Activated CD4-positive, alpha-beta T cell treated with anti-CD3 and anti-CD28 coated beads, Interleukin-2, Interleukin-4, amounts not matched to agents 100 ng/mL and 50 ng/mL, durations not matched to agents 16 hours and 8 hours (primary cell): ENCODE measurements at regions not wholly inside any gene's neighbourhood (a gene's known extent, or its start where the extent isn't known, plus 50 kb on each side); places are given as distances from the start of the nearest gene placed in this dataset.
"Not testable (repeated sequence)": the region's sequence is repeated elsewhere in the genome, so short reads cannot be mapped to it uniquely, and the experiment has no call there.

ENCODE experiments used
- DNase-seq: peaks from one replicate; pipeline ENCODE4 v3.0.0-alpha.2; 2020; ENCODE audit warnings: low spot score

GRCh38 chr3:67064105-67064504, 66.0 kb downstream of the KBTBD8 start:
- DNase-seq, result no peak

GRCh38 chr3:67067251-67067650, 69.1 kb downstream of the KBTBD8 start:
- no peak for DNase-seq

- DNase-seq, result not testable (repeated sequence)
Observed at GRCh38 chr3:67072640-67073039, 74.5 kb downstream of the KBTBD8 start.

- DNase-seq, result no peak
Observed at GRCh38 chr3:67073812-67074211, 75.7 kb downstream of the KBTBD8 start.

GRCh38 chr3:67075295-67075694, 77.2 kb downstream of the KBTBD8 start:
- DNase-seq, result no peak

- no peak for DNase-seq
Observed at GRCh38 chr3:67076607-67077006, 78.5 kb downstream of the KBTBD8 start.

GRCh38 chr3:67077656-67078055, 79.5 kb downstream of the KBTBD8 start:
- DNase-seq, result no peak

- DNase-seq, result no peak
Observed at GRCh38 chr3:67082533-67083024, 84.5 kb downstream of the KBTBD8 start.

GRCh38 chr3:67083277-67083676, 85.2 kb downstream of the KBTBD8 start:
- peak; percentile 63 for DNase-seq

GRCh38 chr3:67087788-67088187, 89.7 kb downstream of the KBTBD8 start:
- DNase-seq, result no peak

GRCh38 chr3:67090474-67090873, 92.4 kb downstream of the KBTBD8 start:
- DNase-seq, result no peak

- no peak for DNase-seq
Observed at GRCh38 chr3:67093305-67093704, 95.2 kb downstream of the KBTBD8 start.

- no peak for DNase-seq
Observed at GRCh38 chr3:67094167-67094566, 96.1 kb downstream of the KBTBD8 start.

GRCh38 chr3:67094774-67095173, 96.7 kb downstream of the KBTBD8 start:
- no peak for DNase-seq

- no peak for DNase-seq
Observed at GRCh38 chr3:67104388-67104787, 106.3 kb downstream of the KBTBD8 start.

GRCh38 chr3:67106874-67107273, 108.8 kb downstream of the KBTBD8 start:
- DNase-seq, result no peak

GRCh38 chr3:67109651-67110204, 111.6 kb downstream of the KBTBD8 start:
- DNase-seq, result no peak

- DNase-seq, result peak; percentile 85
Observed at GRCh38 chr3:67113802-67114407, 115.8 kb downstream of the KBTBD8 start.

- DNase-seq, result no peak
Observed at GRCh38 chr3:67118122-67118521, 120.0 kb downstream of the KBTBD8 start.

- DNase-seq, result no peak
Observed at GRCh38 chr3:67118635-67119034, 120.5 kb downstream of the KBTBD8 start.

GRCh38 chr3:67123914-67124313, 125.8 kb downstream of the KBTBD8 start:
- no peak for DNase-seq

- DNase-seq, result no peak
Observed at GRCh38 chr3:67127254-67127653, 129.1 kb downstream of the KBTBD8 start.

- no peak for DNase-seq
Observed at GRCh38 chr3:67142432-67142831, 144.3 kb downstream of the KBTBD8 start.

GRCh38 chr3:67145738-67146137, 147.6 kb downstream of the KBTBD8 start:
- no peak for DNase-seq
